PFSK-1 (cell line): ENCODE measurements at regions not wholly inside any gene's neighbourhood (a gene's known extent, or its start where the extent isn't known, plus 50 kb on each side); places are given as distances from the start of the nearest gene placed in this dataset.

Source experiments
- POLR2AphosphoS5 ChIP-seq: IDR thresholded peaks from 2 replicates; pipeline ENCODE4 v1.6.1; 2012; ENCODE audit warnings: low read depth, mild to moderate bottlenecking, control low read depth, low read length, moderate library complexity
- TF ChIP-seq, protein P1 (sequence below), 2 experiments: IDR thresholded peaks; 2 replicates each; pipeline versions ENCODE4 v1.6.1 to v1.8.0; 2011 to 2012; ENCODE audit warnings: low read depth in 2 of 2, low read length in 2 of 2, control low read depth in 1 of 2, inconsistent platforms in 1 of 2, mild to moderate bottlenecking in 1 of 2, moderate library complexity in 1 of 2; ENCODE audit not compliant: insufficient read depth in 1 of 2

- TF ChIP-seq, protein P1, sequence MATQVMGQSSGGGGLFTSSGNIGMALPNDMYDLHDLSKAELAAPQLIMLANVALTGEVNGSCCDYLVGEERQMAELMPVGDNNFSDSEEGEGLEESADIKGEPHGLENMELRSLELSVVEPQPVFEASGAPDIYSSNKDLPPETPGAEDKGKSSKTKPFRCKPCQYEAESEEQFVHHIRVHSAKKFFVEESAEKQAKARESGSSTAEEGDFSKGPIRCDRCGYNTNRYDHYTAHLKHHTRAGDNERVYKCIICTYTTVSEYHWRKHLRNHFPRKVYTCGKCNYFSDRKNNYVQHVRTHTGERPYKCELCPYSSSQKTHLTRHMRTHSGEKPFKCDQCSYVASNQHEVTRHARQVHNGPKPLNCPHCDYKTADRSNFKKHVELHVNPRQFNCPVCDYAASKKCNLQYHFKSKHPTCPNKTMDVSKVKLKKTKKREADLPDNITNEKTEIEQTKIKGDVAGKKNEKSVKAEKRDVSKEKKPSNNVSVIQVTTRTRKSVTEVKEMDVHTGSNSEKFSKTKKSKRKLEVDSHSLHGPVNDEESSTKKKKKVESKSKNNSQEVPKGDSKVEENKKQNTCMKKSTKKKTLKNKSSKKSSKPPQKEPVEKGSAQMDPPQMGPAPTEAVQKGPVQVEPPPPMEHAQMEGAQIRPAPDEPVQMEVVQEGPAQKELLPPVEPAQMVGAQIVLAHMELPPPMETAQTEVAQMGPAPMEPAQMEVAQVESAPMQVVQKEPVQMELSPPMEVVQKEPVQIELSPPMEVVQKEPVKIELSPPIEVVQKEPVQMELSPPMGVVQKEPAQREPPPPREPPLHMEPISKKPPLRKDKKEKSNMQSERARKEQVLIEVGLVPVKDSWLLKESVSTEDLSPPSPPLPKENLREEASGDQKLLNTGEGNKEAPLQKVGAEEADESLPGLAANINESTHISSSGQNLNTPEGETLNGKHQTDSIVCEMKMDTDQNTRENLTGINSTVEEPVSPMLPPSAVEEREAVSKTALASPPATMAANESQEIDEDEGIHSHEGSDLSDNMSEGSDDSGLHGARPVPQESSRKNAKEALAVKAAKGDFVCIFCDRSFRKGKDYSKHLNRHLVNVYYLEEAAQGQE (IDR thresholded peaks at IDR 0.05; ENCODE audit: insufficient read depth in 1 of 2, low read depth in 2 of 2, low read length in 2 of 2), result no peak
- no peak for TF ChIP-seq POLR2AphosphoS5
Observed at GRCh38 chr4:114211556-114211955, 232.1 kb upstream of the ARSJ start.
